Retinal pigment epithelial cell (primary cell): ENCODE measurements at regions not wholly inside any gene's neighbourhood (a gene's known extent, or its start where the extent isn't known, plus 50 kb on each side); places are given as distances from the start of the nearest gene placed in this dataset.

Experiments
- DNase-seq: peaks from one replicate; pipeline ENCODE4 v3.0.0-alpha.2; 2010; ENCODE audit warnings: low read depth
- H3K4me3 ChIP-seq: 2 replicates; pipeline ENCODE4 v1.5.1; 2011; ENCODE audit warnings: mild to moderate bottlenecking, low read length, control low read depth, moderate library complexity
- CTCF ChIP-seq: conservative IDR thresholded peaks from 2 replicates; pipeline ENCODE4 v1.5.1; 2011; ENCODE audit warnings: low read depth, low read length, control low read depth, inconsistent platforms

DNA sequence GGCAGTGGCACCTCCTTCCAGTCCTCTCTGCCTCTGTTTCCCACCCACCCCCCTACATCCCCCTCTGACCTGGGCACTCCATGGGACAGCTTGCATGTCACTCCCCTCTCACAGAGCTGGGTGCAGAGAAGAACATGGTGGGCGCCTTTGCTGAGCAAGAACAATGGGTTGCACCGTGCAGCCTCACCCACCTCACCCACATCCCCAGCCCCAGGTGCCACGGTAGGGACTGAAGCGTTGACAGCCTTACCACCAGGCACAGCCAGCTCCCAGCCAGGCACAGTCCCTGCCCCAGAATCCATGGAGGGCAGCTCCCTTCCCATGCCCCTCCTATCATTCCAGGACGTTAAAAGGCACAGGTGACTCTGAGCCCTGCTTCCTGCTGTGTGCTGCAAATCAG is 93.1 kb upstream of the VSTM2B start:
- no peak for TF ChIP-seq CTCF
- no peak overlapping the region for H3K4me3 ChIP-seq

DNA sequence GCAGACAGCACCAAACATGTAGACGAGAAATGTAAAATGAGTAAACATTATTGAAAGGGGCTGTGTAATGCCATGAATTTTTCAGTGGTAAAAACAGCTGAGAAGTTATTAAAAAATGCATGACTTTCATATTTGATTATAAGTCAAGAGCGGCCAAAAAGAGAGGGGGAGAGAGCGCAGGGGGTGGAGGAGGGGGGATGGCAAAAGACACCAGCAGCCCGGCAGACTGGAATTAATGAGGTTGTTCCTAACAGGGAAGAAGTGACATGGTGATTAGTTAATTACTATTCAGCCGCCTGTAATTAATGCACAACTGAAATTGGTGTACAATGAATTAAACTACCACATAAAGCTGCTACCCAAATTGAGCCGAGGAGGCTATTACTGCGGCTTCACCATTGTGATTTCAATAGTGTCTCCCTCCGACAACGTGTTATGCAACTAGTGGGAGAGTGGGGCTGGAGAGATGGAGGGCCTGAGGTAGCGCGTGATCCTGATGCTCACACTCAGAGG is 89.1 kb upstream of the VSTM2B start:
- no peak for TF ChIP-seq CTCF
- no peak overlapping the region for H3K4me3 ChIP-seq
- no peak for DNase-seq

More for the DNA sequence above, 93.1 kb upstream of the VSTM2B start:
- no peak for DNase-seq

GRCh38 chr19:29439021-29439420 is 86.8 kb upstream of the VSTM2B start:
- H3K4me3 ChIP-seq, result no peak overlapping the region
- DNase-seq, result no peak
- TF ChIP-seq CTCF, result no peak

GRCh38 chr19:29439688-29440550 is 85.9 kb upstream of the VSTM2B start:
- no peak for TF ChIP-seq CTCF
- DNase-seq, result no peak
- no peak overlapping the region for H3K4me3 ChIP-seq

DNA sequence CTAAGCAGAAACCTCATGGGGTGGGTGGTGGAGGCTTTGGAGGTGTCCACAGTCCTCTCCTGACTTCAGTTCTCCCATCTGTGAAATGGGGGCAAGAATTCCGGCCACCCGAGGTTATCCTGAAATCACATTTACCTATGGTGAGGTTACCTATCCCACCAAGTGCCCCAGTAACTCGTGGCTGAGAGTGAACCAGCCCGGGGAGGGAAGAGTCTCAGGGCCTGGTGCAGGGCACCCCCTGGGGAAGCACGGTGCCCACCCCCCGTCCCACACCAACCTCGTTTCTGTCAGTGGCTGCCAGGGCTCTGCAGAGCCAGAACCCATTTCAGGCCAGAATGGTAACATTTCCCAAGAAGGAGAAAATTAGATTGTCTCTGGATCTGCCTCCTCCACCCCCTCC is 83.7 kb upstream of the VSTM2B start:
- DNase-seq, result no peak
- no peak overlapping the region for H3K4me3 ChIP-seq
- no peak for TF ChIP-seq CTCF

DNA sequence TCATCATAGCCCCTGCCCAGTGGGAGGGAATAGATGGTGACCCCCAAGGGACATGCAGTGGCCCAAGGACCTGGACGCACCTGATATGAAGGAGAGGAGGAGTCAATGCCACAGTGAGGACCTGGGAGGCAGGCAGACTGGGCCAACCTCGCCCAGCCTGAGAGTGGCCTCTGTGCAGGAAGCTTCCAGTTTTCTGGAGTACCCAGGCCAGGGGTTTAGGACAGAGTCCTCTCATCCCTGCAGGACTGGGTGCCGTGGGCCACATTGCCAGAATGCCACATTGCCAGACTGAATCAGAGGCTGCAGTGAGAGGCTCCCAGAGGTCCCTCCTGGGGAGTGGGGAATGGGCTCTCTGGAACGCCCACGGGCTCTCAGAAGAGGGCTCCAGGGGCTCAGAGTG is 82.9 kb upstream of the VSTM2B start:
- H3K4me3 ChIP-seq, result no peak overlapping the region
- DNase-seq, result no peak
- no peak for TF ChIP-seq CTCF

- TF ChIP-seq CTCF, result no peak
- no peak for DNase-seq
- no peak overlapping the region for H3K4me3 ChIP-seq
These were observed 80.5 kb upstream of the VSTM2B start for GRCh38 chr19:29445246-29445645.
